GM21447 (cell line): ENCODE measurements at regions not wholly inside any gene's neighbourhood (a gene's known extent, or its start where the extent isn't known, plus 50 kb on each side); places are given as distances from the start of the nearest gene placed in this dataset.
A peak's percentile ranks its signal among the peaks of the same experiment; 100 is the strongest.
"Not testable (repeated sequence)": the region's sequence is repeated elsewhere in the genome, so short reads cannot be mapped to it uniquely, and the experiment has no call there.

Experiments used
- ATAC-seq: cut with Tn5 transposase; IDR thresholded peaks from one replicate; pipeline ENCODE4 v1.9.1; 2021; ENCODE audit not compliant: unreplicated experiment

DNA sequence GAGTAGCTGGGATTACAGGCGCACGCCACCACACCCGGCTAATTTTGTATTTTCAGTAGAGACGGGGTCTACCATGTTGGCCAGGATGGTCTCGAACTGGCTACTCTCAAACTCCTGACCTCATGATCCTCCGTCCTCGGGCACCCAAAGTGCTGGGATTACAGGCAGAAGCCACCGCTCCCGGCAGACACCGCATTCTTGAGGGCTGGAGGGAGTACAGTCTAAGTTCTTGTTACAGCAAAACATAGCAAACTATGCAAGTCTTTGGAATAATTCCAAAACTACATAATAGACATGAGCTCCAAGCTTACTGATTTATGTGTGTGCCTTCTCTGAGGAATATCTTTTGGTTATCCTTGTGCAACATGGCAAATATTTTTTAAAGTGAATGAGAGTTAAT, 299.1 kb upstream of the ZNF658 start:
- ATAC-seq, result not testable (repeated sequence)

DNA sequence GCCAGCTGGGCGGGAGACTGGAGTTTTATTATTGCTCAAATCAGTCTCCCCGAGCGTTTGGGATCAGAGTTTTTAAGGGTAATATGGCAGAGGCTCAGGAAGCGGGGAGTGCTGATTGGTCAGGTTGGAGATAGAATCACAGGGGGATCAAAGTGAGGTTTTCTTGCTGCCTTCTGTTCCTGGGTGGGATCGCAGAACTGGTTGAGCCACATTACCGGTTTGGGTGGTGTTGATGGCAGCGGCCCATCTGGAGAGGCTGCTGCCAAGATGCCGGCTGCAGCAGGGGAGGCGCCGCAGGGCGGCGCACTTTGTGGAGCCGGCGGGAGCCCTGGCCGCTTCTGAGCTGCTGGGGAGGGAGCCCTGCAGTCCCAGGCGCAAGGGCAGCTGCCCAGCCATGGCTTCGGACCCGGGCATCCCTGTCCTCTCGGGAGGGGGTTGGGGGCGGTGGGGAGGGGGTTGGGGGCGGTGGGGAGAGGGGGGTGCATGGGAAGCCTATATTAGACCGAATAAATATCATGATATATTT, 268.9 kb upstream of the ZNF658 start:
- ATAC-seq, result not testable (repeated sequence)

- not testable (repeated sequence) for ATAC-seq
These were observed 252.8 kb upstream of the ZNF658 start for GRCh38 chr9:66647675-66648074.

DNA sequence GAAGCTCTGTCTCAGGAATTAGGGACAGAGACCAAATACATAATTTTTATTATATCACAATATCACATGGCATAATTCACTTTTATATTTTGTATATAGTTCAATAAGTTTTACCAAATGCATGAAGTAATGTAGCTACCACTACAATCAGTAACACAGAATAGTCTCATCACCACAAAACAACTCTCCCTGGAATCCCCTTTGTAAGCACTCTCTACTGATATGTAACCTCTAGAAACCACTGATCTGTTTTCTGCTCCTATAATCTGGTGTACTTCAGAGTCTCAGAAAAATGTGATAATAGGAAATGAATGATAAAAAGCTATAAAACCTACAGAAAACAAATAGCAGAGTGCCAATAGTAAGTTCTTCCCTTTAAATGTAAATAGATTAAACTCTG, 210.3 kb upstream of the ZNF658 start:
- ATAC-seq, result not testable (repeated sequence)

DNA sequence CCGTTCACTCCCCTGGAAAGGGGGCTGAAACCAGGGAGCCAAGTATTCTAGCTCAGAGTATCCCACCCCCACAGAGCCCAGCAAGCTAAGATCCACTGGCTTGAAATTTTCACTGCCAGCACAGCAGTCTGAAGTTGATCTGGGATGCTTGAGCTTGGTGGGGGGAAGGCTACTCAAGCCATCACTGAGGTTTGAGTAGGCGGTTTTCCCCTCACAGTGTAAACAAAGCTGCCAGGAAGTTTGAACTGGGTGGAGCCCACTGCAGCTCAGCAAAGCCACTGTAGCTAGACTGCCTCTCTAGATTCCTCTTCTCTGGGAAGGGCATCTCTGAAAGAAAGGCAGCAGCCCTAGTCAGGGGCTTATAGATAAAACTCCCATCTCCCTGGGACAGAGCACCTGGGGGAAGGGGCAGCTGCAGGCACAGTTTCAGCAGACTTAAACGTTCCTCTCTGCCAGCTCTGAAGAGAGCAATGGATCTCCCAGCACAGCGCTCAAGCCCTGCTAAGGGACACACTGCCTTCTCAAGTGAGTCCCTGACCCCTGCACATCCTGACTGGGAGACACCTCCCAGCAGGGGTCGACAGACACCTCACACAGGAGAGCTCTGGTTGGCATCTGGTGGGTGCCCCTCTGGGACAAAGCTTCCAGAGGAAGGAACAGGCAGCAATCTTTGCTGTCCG, 204.8 kb upstream of the ZNF658 start:
- peak; percentile 78 for ATAC-seq

GRCh38 chr9:66697343-66698065, 203.0 kb upstream of the ZNF658 start:
- ATAC-seq, result not testable (repeated sequence)

- not testable (repeated sequence) for ATAC-seq
These were observed 202.5 kb upstream of the ZNF658 start for GRCh38 chr9:66698066-66698455.

DNA sequence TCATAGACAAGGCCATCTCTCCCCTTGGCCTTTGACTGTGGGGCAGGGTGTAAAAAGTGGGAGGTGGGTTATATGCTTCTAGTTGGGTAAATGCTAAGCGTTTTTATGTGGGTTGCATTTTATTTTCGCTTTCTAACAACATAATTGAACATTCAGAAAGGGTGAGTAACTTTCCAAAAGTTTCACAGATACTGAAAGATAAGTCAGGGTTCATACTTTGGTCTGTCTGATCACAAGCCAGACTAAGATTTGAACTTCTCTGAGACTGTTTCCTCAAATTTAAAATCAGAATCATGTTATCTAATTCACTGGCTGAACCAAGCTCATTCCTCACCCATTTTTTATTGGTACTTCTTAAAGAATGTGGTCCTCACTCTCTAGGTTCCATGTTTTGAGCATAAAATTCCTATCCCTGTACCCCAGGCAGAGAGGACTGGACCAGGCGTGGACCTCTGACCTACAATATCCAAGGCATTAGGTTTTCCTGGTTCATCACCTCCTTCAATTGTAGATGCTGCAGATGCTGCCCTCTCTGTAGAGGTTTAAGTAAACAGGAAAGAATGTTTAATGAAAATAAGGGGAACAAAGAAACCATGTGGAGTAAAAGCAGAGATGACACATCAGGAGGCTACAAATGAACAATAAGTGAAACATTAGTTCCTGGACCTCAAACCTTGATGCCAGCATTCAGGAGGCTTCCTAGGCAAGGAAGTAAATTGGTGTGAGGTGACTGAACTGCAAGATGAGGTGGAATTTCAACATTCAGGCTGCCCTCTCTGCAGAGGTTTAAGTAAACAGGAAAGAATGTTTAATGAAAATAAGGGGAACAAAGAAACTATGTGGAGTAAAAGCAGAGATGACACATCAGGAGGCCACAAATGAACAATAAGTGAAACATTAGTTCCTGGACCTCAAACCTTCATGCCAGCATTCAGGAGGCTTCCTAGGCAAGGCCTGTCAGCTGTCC, 198.8 kb upstream of the ZNF658 start:
- ATAC-seq, result peak; percentile 56

- ATAC-seq, result not testable (repeated sequence)
These were observed 189.0 kb upstream of the ZNF658 start for GRCh38 chr9:66711553-66711952.

GRCh38 chr9:66712870-66713269, 187.7 kb upstream of the ZNF658 start:
- ATAC-seq, result peak; percentile 70

DNA sequence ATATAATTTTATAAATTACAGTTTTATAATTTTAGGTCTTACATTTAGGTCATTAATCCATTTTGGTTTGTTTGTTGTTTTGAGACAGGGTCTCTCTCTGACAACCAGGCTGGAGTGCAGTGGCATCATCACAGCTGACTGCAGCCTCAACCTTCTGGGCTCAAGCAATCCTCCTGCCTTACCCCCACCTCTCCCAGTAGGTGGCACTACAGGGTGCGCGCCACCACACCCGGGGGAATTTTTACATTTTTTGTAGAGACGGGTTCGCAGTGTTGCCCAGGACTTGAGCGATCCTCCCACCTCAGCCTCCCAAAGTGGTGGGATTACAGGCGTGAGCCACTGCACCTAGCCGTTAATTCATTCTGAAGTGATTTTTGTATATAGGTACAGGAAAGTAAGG, 187.0 kb upstream of the ZNF658 start:
- not testable (repeated sequence) for ATAC-seq

DNA sequence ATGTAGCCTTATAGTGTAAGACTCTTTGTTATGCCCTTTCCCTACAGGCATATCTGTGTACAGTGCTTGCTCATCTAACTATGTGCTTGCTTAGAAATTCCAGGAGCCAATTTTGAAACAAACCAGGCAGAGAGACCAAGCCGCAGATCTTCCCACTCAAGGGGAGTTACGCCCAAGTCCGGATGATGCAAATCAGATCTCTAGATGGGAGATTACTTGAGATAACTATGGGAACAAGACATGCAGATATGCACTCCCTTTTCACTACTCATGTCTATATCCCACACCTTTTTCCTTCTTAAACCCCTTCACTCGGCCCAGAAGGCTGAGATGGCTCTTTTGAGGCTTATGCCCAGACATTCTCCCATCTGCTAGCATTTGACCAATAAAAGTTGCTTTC, 179.7 kb upstream of the ZNF658 start:
- not testable (repeated sequence) for ATAC-seq

DNA sequence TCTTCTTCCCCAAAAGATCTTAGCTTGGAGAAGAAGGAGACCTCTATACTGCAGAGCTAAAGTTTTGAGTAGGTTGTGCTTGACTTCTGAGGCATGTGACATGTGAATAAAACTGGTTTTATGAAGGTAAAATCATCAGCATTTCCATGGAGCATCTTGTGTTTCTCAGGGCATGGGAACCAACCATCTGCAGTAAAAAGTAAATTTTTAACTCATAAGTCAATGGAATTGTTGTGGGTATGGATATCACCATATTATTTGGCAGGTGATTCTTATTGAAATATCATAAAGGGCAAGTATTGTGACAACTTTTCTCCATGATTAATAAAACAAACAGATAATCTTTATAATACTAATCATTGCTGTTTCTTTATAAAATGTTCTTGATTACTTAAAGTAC, 173.0 kb upstream of the ZNF658 start:
- not testable (repeated sequence) for ATAC-seq

DNA sequence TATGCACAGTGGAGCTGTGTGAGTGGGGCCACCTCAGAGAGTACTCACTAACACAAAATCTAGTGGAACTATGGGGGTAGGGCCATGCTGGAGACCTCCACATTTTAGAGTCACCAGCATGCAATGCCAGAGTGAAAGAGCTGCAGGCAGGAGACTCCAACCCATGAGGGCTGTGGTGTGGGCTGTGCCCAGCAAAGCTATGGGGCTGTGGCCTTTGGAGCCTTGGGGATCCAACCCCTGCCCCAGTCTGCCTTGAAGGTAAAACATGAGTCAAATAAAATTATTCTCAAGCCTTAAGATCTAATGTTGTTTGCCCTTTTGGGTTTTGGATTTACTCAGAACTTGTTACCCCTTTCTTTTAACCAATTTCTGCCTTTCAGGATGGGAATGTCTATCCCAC, 163.8 kb upstream of the ZNF658 start:
- ATAC-seq, result not testable (repeated sequence)

GRCh38 chr9:66738418-66738817, 162.1 kb upstream of the ZNF658 start:
- ATAC-seq, result not testable (repeated sequence)

DNA sequence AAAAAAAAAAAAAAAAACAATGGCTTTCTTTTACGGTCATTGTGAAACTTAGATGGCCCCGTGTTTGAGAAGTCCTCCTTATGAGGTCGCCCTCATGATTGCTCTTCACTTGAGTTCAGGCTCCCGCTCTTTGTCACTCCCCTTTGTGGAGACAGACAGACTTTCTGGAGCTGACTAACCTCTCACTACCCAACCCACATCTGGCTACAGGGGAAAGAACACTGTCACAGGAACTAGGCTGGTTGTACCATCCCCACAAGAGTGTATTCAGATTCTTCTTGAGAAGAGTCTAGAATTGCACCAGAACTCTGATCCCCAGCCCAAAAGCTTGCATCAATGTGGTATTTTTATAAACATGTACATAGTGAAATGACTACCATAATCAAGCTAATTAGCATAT, 160.4 kb upstream of the ZNF658 start:
- not testable (repeated sequence) for ATAC-seq

DNA sequence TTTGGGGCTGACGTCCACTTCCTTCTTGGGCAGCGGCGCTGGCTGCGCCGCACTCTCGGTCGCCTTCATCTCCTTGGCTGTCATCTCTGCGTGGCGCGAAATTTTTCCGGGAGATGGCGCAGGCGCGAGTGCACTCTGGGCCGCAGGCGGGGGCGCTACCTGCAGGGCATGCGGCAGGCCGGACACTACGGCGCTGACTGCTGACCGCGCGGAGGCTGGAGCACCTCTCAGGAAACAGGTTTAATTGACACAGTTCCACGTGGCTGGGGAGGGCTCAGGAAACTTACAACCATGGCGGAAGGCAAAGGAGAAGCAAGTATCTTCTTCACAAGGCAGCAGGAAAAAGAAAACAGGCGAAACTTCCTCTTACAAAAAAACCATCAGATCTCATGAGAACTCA, 154.7 kb upstream of the ZNF658 start:
- ATAC-seq, result not testable (repeated sequence)

- not testable (repeated sequence) for ATAC-seq
These were observed 148.1 kb upstream of the ZNF658 start for GRCh38 chr9:66752324-66752923.

- not testable (repeated sequence) for ATAC-seq
These were observed 140.6 kb upstream of the ZNF658 start for GRCh38 chr9:66759825-66760492.
